Bronchial epithelial cell (primary cell): ENCODE measurements at regions not wholly inside any gene's neighbourhood (a gene's known extent, or its start where the extent isn't known, plus 50 kb on each side); places are given as distances from the start of the nearest gene placed in this dataset.

Source experiments
- DNase-seq: peaks from one replicate; pipeline ENCODE4 v3.0.0-alpha.2; 2010; ENCODE audit warnings: low read depth
- FAIRE-seq: peaks from 2 replicates; lab custom pipeline; 2011; peaks lifted over from hg19 to GRCh38; lab: Jason Lieb, UNC
- H3K27me3 ChIP-seq: 2 replicates; pipeline ENCODE4 v1.5.1; 2011; ENCODE audit warnings: low read length; ENCODE audit not compliant: control insufficient read depth, insufficient read depth
- H3K36me3 ChIP-seq: 2 replicates; pipeline ENCODE4 v1.5.1; 2011; ENCODE audit warnings: low read length; ENCODE audit not compliant: control insufficient read depth, insufficient read depth
- H3K4me3 ChIP-seq: 2 replicates; pipeline ENCODE4 v1.5.1; 2011; ENCODE audit warnings: mild to moderate bottlenecking, low read depth, low read length, control low read depth
- TF ChIP-seq, protein P1 (sequence below): IDR thresholded peaks from 2 replicates; pipeline ENCODE4 v1.5.1; 2011; ENCODE audit warnings: mild to moderate bottlenecking, moderate library complexity, low read length, control low read depth, inconsistent platforms; ENCODE audit not compliant: insufficient read depth, severe bottlenecking

DNA sequence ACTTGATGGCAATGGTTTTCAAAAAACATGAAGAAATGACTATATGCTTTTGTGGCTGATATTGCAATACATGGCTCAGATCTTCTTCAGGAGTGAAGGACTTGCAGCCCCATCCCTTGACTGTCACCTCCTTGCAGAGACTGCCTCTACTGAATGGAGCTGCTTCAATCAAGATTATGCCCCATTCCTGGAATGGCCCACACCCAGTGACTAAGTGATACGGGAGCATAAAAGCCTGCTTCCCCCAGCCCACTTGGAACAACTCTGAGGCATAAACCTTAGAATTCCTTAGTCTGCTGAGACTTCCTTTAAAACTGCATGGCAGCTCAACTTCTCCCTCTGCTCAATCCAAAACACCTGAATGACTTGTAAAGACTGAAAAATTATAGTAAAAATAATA is 957.1 kb downstream of the SORCS3 start:
- Histone ChIP-seq H3K4me3 (no peak overlapping the region), H3K36me3 (no peaks in the 10 kb centered on the region), H3K27me3 (no peaks in the 10 kb centered on the region)
- TF ChIP-seq, protein P1, sequence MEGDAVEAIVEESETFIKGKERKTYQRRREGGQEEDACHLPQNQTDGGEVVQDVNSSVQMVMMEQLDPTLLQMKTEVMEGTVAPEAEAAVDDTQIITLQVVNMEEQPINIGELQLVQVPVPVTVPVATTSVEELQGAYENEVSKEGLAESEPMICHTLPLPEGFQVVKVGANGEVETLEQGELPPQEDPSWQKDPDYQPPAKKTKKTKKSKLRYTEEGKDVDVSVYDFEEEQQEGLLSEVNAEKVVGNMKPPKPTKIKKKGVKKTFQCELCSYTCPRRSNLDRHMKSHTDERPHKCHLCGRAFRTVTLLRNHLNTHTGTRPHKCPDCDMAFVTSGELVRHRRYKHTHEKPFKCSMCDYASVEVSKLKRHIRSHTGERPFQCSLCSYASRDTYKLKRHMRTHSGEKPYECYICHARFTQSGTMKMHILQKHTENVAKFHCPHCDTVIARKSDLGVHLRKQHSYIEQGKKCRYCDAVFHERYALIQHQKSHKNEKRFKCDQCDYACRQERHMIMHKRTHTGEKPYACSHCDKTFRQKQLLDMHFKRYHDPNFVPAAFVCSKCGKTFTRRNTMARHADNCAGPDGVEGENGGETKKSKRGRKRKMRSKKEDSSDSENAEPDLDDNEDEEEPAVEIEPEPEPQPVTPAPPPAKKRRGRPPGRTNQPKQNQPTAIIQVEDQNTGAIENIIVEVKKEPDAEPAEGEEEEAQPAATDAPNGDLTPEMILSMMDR = no peak
- DNase-seq (no peak), FAIRE-seq (no peak)

GRCh38 chr10:105597312-105597711 is 956.2 kb downstream of the SORCS3 start:
- FAIRE-seq (no peak), DNase-seq (no peak)
- Histone ChIP-seq H3K36me3 (no peaks in the 10 kb centered on the region), H3K4me3 (no peak overlapping the region), H3K27me3 (no peaks in the 10 kb centered on the region)
- TF ChIP-seq, protein P1 = no peak

- FAIRE-seq (no peak), DNase-seq (no peak)
- H3K4me3 ChIP-seq = no peak overlapping the region
- H3K27me3 ChIP-seq = no peaks in the 10 kb centered on the region
- TF ChIP-seq, protein P1 = no peak
- H3K36me3 ChIP-seq = no peaks in the 10 kb centered on the region
These were observed 955.7 kb downstream of the SORCS3 start for GRCh38 chr10:105596749-105597148.

DNA sequence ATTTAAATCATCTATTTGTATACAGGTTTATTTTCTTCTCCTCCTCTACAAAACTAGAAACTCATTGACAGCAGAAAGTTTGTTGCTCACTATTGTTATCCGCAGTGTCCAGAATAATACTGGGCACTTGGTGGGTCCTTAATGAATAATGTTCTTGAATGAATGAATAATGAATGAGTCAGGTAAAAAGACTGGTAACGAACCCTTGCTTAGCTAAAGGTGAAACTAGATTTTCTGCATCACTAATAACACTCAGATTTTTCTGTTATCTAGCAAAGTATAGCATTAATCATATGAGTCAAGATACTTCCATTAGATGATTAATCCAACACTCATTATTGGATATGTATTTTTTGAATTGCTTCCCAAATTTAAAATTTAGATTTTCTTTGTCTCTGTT is 953.2 kb downstream of the SORCS3 start:
- DNase-seq = peak; percentile 74

GRCh38 chr10:105592468-105592867 is 951.4 kb downstream of the SORCS3 start:
- no peak for DNase-seq
- TF ChIP-seq, protein P1 = no peak
- FAIRE-seq = no peak
- no peaks in the 10 kb centered on the region for H3K27me3 ChIP-seq
- no peaks in the 10 kb centered on the region for H3K36me3 ChIP-seq
- no peak overlapping the region for H3K4me3 ChIP-seq

More for the DNA sequence above, 953.2 kb downstream of the SORCS3 start:
- no peaks in the 10 kb centered on the region for H3K36me3 ChIP-seq
- TF ChIP-seq, protein P1 = no peak
- H3K4me3 ChIP-seq = no peak overlapping the region
- FAIRE-seq = no peak
- H3K27me3 ChIP-seq = no peaks in the 10 kb centered on the region

DNA sequence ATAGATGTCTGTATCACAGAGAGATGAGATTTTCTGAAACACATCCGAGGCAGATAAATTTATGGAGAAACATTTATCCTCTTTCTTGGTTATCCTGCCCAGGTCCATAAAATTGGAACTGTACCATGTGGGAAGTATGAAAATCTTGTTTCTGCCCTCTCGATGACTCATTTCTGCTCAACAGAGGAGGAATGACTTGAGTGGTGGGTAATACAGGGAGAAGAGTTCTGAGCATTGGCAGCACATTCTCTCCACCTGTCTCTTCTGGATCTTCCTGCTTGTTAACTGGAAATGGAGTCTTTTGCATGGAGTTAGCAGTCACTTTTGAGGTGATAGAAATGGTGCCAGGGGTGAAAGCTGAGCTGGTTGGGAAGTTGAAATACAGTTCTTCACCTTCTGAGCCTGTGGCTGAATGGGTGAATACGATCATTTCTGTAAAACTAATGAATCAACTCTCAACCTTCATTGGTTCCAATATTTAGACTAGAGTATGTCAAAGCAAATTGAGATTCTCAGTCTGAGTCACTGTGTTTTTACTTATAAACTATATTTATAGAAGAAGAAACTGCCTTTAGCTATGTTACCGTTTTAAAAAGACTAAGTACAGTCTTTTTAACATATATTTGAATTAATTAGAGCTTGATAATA is 945.5 kb downstream of the SORCS3 start:
- DNase-seq (peak; percentile 55), FAIRE-seq (no peak)
- no peaks in the 10 kb centered on the region for H3K27me3 ChIP-seq
- H3K36me3 ChIP-seq = no peaks in the 10 kb centered on the region
- H3K4me3 ChIP-seq = no peak overlapping the region
- TF ChIP-seq, protein P1 = no peak
